ENCODE measurements at regions not wholly inside any gene's neighbourhood (a gene's known extent, or its start where the extent isn't known, plus 50 kb on each side); places are given as distances from the start of the nearest gene placed in this dataset.

- TF ChIP-seq, protein P1, sequence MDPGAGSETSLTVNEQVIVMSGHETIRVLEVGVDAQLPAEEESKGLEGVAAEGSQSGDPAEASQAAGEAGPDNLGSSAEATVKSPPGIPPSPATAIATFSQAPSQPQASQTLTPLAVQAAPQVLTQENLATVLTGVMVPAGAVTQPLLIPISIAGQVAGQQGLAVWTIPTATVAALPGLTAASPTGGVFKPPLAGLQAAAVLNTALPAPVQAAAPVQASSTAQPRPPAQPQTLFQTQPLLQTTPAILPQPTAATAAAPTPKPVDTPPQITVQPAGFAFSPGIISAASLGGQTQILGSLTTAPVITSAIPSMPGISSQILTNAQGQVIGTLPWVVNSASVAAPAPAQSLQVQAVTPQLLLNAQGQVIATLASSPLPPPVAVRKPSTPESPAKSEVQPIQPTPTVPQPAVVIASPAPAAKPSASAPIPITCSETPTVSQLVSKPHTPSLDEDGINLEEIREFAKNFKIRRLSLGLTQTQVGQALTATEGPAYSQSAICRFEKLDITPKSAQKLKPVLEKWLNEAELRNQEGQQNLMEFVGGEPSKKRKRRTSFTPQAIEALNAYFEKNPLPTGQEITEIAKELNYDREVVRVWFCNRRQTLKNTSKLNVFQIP (CRISPR knock-in tag; IDR thresholded peaks at IDR 0.05; ENCODE audit: borderline replicate concordance, low read depth): no peak
- no peak for TF ChIP-seq ZFP30 (CRISPR knock-in tag; IDR thresholded peaks at IDR 0.05)
- no peak for TF ChIP-seq TOX (CRISPR knock-in tag; IDR thresholded peaks at IDR 0.05; ENCODE audit: borderline replicate concordance)
- TF ChIP-seq RARB (CRISPR knock-in tag; IDR thresholded peaks at IDR 0.05): no peak
- no peak for TF ChIP-seq ZC3H10 (CRISPR knock-in tag; IDR thresholded peaks at IDR 0.05)
- TF ChIP-seq PATZ1 (CRISPR knock-in tag; IDR thresholded peaks at IDR 0.05; ENCODE audit: borderline replicate concordance): no peak
- TF ChIP-seq ZNF8 (CRISPR knock-in tag; IDR thresholded peaks at IDR 0.05): no peak
Measured at GRCh38 chr18:78154853-78155252, 824.8 kb upstream of the SALL3 start.
